IMR-90 (cell line): ENCODE measurements at regions not wholly inside any gene's neighbourhood (a gene's known extent, or its start where the extent isn't known, plus 50 kb on each side); places are given as distances from the start of the nearest gene placed in this dataset.

Experiments
- ATAC-seq: fragments of 200-7000 bp; cut with Tn5 transposase; 2 replicates; pipeline ENCODE4 v1.9.1; 2020; ENCODE audit warnings: low read depth, mild to moderate bottlenecking, moderate library complexity
- BruUV-seq: library from RNA; stranded (reverse); fragments of 400-500 nt; replicated peaks from 2 replicates; lab custom pipeline; 2021; lab: Mats Ljungman, UMichigan
- CTCF ChIA-PET: fragments of 300-600 bp; formaldehyde crosslinking; extraction: SDS; loops from one replicate; lab custom pipeline; 2021; ENCODE audit warnings: antibody characterized with exemption; lab: Yijun Ruan, JAX
- POLR2A ChIA-PET: fragments of 300-600 bp; sonication (Branson Sonifier 250); formaldehyde crosslinking; loops from one replicate; lab custom pipeline; 2022; ENCODE audit warnings: antibody characterized with exemption; ENCODE audit not compliant: unreplicated experiment; lab: Charles Lee
- DNase-seq: peaks from one replicate; pipeline ENCODE4 v3.0.0; 2013
- H2AFZ ChIP-seq: replicated peaks from 2 replicates; pipeline ENCODE3; 2013; ENCODE audit warnings: low read length, mild to moderate bottlenecking; ENCODE audit not compliant: poor library complexity
- H2AK5ac ChIP-seq: 2 replicates; pipeline ENCODE4 v1.6.1; 2013; ENCODE audit warnings: low read depth, low read length, inconsistent platforms
- H2AK9ac ChIP-seq: replicated peaks from 2 replicates; pipeline ENCODE3; 2013; ENCODE audit warnings: mild to moderate bottlenecking, low read depth, low read length, moderate library complexity; ENCODE audit not compliant: poor library complexity
- H2BK120ac ChIP-seq: 2 replicates; pipeline ENCODE4 v1.6.1; 2013; ENCODE audit warnings: low read depth, low read length, inconsistent platforms
- H2BK15ac ChIP-seq: 3 replicates; pipeline ENCODE4 v1.6.1; 2013; ENCODE audit warnings: low read depth, low read length, inconsistent platforms
- H2BK20ac ChIP-seq: 2 replicates; pipeline ENCODE4 v1.6.1; 2013; ENCODE audit warnings: low read depth, mild to moderate bottlenecking, inconsistent platforms, low read length, moderate library complexity
- H2BK5ac ChIP-seq: 2 replicates; pipeline ENCODE4 v1.6.1; 2013; ENCODE audit warnings: mild to moderate bottlenecking, low read depth, low read length, inconsistent platforms; ENCODE audit not compliant: poor library complexity, severe bottlenecking
- H3K14ac ChIP-seq: replicated peaks from 2 replicates; pipeline ENCODE4 v1.6.1; 2013; ENCODE audit warnings: low read depth, low read length, inconsistent platforms
- H3K18ac ChIP-seq: 2 replicates; pipeline ENCODE4 v1.6.1; 2013; ENCODE audit warnings: low read depth, low read length, control low read depth
- H3K23ac ChIP-seq: 2 replicates; pipeline ENCODE4 v1.6.1; 2013; ENCODE audit warnings: low read depth, low read length, inconsistent platforms
- H3K27ac ChIP-seq: 2 replicates; pipeline ENCODE4 v1.5.1; 2013; ENCODE audit warnings: mild to moderate bottlenecking, control low read depth, low read length; ENCODE audit not compliant: insufficient read depth
- H3K27me3 ChIP-seq: 2 replicates; pipeline ENCODE4 v1.6.1; 2013; ENCODE audit warnings: low read length; ENCODE audit not compliant: control insufficient read depth, insufficient read depth
- H3K36me3 ChIP-seq: 2 replicates; pipeline ENCODE4 v1.6.1; 2013; ENCODE audit warnings: low read length, mixed read lengths; ENCODE audit not compliant: control insufficient read depth, insufficient read depth
- H3K4ac ChIP-seq: 2 replicates; pipeline ENCODE4 v1.6.1; 2013; ENCODE audit warnings: low read depth, low read length, inconsistent platforms
- H3K4me1 ChIP-seq: 2 replicates; pipeline ENCODE4 v1.6.1; 2013; ENCODE audit warnings: low read length, mixed read lengths; ENCODE audit not compliant: control insufficient read depth, insufficient read depth
- H3K4me2 ChIP-seq: 2 replicates; pipeline ENCODE4 v1.6.1; 2013; ENCODE audit warnings: low read depth, mild to moderate bottlenecking, control low read depth, low read length, moderate library complexity
- H3K4me3 ChIP-seq: 2 replicates; pipeline ENCODE4 v1.5.1; 2013; ENCODE audit warnings: low read depth, mild to moderate bottlenecking, control low read depth, low read length, moderate library complexity; ENCODE audit not compliant: insufficient read depth
- H3K56ac ChIP-seq: 2 replicates; pipeline ENCODE4 v1.6.1; 2013; ENCODE audit warnings: low read length, inconsistent platforms; ENCODE audit not compliant: insufficient read depth; ENCODE audit errors: extremely low read depth
- H3K79me1 ChIP-seq, 2 experiments: 2 replicates each; pipeline ENCODE4 v1.6.1; 2013; ENCODE audit warnings: low read length in 2 of 2, inconsistent platforms in 1 of 2, low read depth in 1 of 2
- H3K9ac ChIP-seq: 2 replicates; pipeline ENCODE4 v1.6.1; 2013; ENCODE audit warnings: low read depth, low read length, control low read depth
- H3K9me1 ChIP-seq: 2 replicates; pipeline ENCODE4 v1.6.1; 2013; ENCODE audit warnings: low read length, inconsistent platforms; ENCODE audit not compliant: insufficient read depth
- H3K9me3 ChIP-seq: 2 replicates; pipeline ENCODE4 v1.6.1; 2013; ENCODE audit warnings: low read length; ENCODE audit not compliant: control insufficient read depth, insufficient read depth
- H4K20me1 ChIP-seq: 2 replicates; pipeline ENCODE4 v1.6.1; 2013; ENCODE audit warnings: low read length, inconsistent platforms; ENCODE audit not compliant: insufficient read depth
- H4K5ac ChIP-seq: 2 replicates; pipeline ENCODE4 v1.6.1; 2013; ENCODE audit warnings: mild to moderate bottlenecking, low read depth, low read length, control low read depth
- H4K8ac ChIP-seq, 2 experiments: 2 replicates each; pipeline ENCODE4 v1.6.1; 2013; ENCODE audit warnings: low read depth in 2 of 2, low read length in 2 of 2, control low read depth in 1 of 2, inconsistent platforms in 1 of 2
- H4K91ac ChIP-seq: 2 replicates; pipeline ENCODE4 v1.6.1; 2013; ENCODE audit warnings: low read depth, low read length, inconsistent platforms; ENCODE audit not compliant: insufficient read depth
- BHLHE40 ChIP-seq: fragments of 150-350 bp; IDR thresholded peaks from 2 replicates; pipeline ENCODE4 v1.6.1; 2016; ENCODE audit warnings: mild to moderate bottlenecking, low read depth, low read length
- CHD1 ChIP-seq: IDR thresholded peaks from 2 replicates; pipeline ENCODE4 v1.6.1; 2012; ENCODE audit warnings: low read depth, low read length, improper control_type of control experiment
- CTCF ChIP-seq: conservative IDR thresholded peaks from 2 replicates; pipeline ENCODE4 v1.5.1; 2012; ENCODE audit warnings: mild to moderate bottlenecking, low read depth, low read length, improper control_type of control experiment
- ELK1 ChIP-seq: fragments of 150-350 bp; IDR thresholded peaks from 2 replicates; pipeline ENCODE4 v1.6.1; 2016; ENCODE audit warnings: low read depth, mild to moderate bottlenecking, low read length, moderate library complexity, borderline replicate concordance
- FOS ChIP-seq: fragments of 150-350 bp; IDR thresholded peaks from 2 replicates; pipeline ENCODE4 v1.6.1; 2016; ENCODE audit warnings: low read depth, low read length
- MAFK ChIP-seq: IDR thresholded peaks from 2 replicates; pipeline ENCODE4 v1.6.1; 2012; ENCODE audit warnings: low read depth, low read length, improper control_type of control experiment
- MAZ ChIP-seq: IDR thresholded peaks from 2 replicates; pipeline ENCODE4 v1.6.1; 2012; ENCODE audit warnings: low read depth, mild to moderate bottlenecking, low read length, improper control_type of control experiment, moderate library complexity, borderline replicate concordance
- MXI1 ChIP-seq: IDR thresholded peaks from 2 replicates; pipeline ENCODE4 v1.6.1; 2012; ENCODE audit warnings: low read depth, mild to moderate bottlenecking, low read length, moderate library complexity, borderline replicate concordance
- NFE2L2 ChIP-seq: fragments of 150-350 bp; IDR thresholded peaks from 2 replicates; pipeline ENCODE4 v1.6.1; 2016; ENCODE audit warnings: low read depth, mild to moderate bottlenecking, low read length
- RAD21 ChIP-seq: IDR thresholded peaks from 2 replicates; pipeline ENCODE4 v1.6.1; 2012; ENCODE audit warnings: low read length, improper control_type of control experiment
- RCOR1 ChIP-seq: IDR thresholded peaks from 2 replicates; pipeline ENCODE4 v1.6.1; 2012; ENCODE audit warnings: mild to moderate bottlenecking, low read length, improper control_type of control experiment; ENCODE audit not compliant: insufficient replicate concordance
- RFX5 ChIP-seq: IDR thresholded peaks from 2 replicates; pipeline ENCODE4 v1.8.0; 2012; ENCODE audit warnings: low read depth, mild to moderate bottlenecking, low read length, moderate library complexity
- SMC3 ChIP-seq: fragments of 150-350 bp; IDR thresholded peaks from 2 replicates; pipeline ENCODE4 v1.6.1; 2016; ENCODE audit warnings: low read depth, mild to moderate bottlenecking, antibody characterized with exemption, low read length, moderate library complexity
- USF2 ChIP-seq: fragments of 150-350 bp; IDR thresholded peaks from 2 replicates; pipeline ENCODE4 v1.6.1; 2017; ENCODE audit warnings: mild to moderate bottlenecking, antibody characterized with exemption, low read length, low read depth
- WGBS, 2 experiments: methylation state at CpG; one replicate each; pipeline versions ENCODE4 v1.1.5 to v1.1.7; 2013; ENCODE audit warnings: missing lambda C conversion rate in 2 of 2; ENCODE audit not compliant: insufficient read length in 1 of 2; ENCODE audit errors: extremely low coverage in 2 of 2; 5-methylcytosine and 5-hydroxymethylcytosine counted together
- dilution Hi-C: fragments of 300-500 bp; cut with HindIII; formaldehyde crosslinking; loops from one replicate; pipeline ENCODE4 v1.14.3; 2018; ENCODE audit warnings: low sequenced_read_pairs; ENCODE audit not compliant: unreplicated experiment
- in situ Hi-C: fragments of 300-500 bp; cut with MboI; formaldehyde crosslinking; loops from 3 replicates; pipeline ENCODE4 v1.14.3; 2019; ENCODE audit warnings: low sequenced_read_pairs, inconsistent platforms, mixed read lengths
- intact Hi-C: fragments of 100-400 bp; cut with micrococcal nuclease; formaldehyde crosslinking; loops from 2 replicates; pipeline ENCODE4 v1.10.0; 2022

- H3K4ac ChIP-seq: no peak overlapping the region
- no peaks in the 10 kb centered on the region for H4K20me1 ChIP-seq
- TF ChIP-seq CHD1: no peak
- TF ChIP-seq NFE2L2: no peak
- TF ChIP-seq BHLHE40: no peak
- TF ChIP-seq USF2: no peak
- TF ChIP-seq MAZ: no peak
- no peak for TF ChIP-seq RFX5
- TF ChIP-seq CTCF: no peak
- TF ChIP-seq SMC3: no peak
- no peak for TF ChIP-seq RAD21
- no peak for TF ChIP-seq MXI1
- no peak for TF ChIP-seq ELK1
- no peak for TF ChIP-seq MAFK
- TF ChIP-seq RCOR1: no peak
- TF ChIP-seq FOS: no peak
- dilution Hi-C loops: no loop called here
- H2AK9ac ChIP-seq: no peak overlapping the region
- CTCF ChIA-PET: no interaction called here
- no peak overlapping the region for H2BK5ac ChIP-seq
- no CpG with 5 or more reads among the region's 4 CpGs for WGBS, 2 experiments
- DNase-seq (no peak), ATAC-seq (no peak)
- in situ Hi-C loops: no loop called here
- no peaks in the 10 kb centered on the region for H3K9me1 ChIP-seq
- H4K5ac ChIP-seq: no peak overlapping the region
- H3K23ac ChIP-seq: no peak overlapping the region
- H3K27ac ChIP-seq: no peak overlapping the region
- no TSS peak for BruUV-seq
- no peak overlapping the region for H4K91ac ChIP-seq
- H3K36me3 ChIP-seq: no peaks in the 10 kb centered on the region
- intact Hi-C loops: no loop called here
- H3K56ac ChIP-seq: no peak overlapping the region
- H3K9me3 ChIP-seq: no peaks in the 10 kb centered on the region
- peaks cover 4% of the 10 kb centered on the region; the same call in 1 of the 2 replicates for H3K27me3 ChIP-seq
- H3K4me3 ChIP-seq: no peak overlapping the region
- H3K79me1 ChIP-seq: no peaks in the 10 kb centered on the region
- H2AK5ac ChIP-seq: no peak overlapping the region
- H3K4me2 ChIP-seq: no peak overlapping the region
- H2BK20ac ChIP-seq: no peak overlapping the region
- no peak overlapping the region for H2BK15ac ChIP-seq
- no peak overlapping the region for H2BK120ac ChIP-seq
- peaks cover 2% of the 10 kb centered on the region for H3K4me1 ChIP-seq
- no peak overlapping the region for H2AFZ ChIP-seq
- H3K14ac ChIP-seq: no peak overlapping the region
- H3K9ac ChIP-seq: no peak overlapping the region
- POLR2A ChIA-PET: no interaction called here
- H4K8ac ChIP-seq: no peak overlapping the region
- H3K18ac ChIP-seq: no peak overlapping the region
Observed at GRCh38 chr7:33712020-33712414, 193.3 kb upstream of the BMPER start.
